A204.1 (cell line): ENCODE measurements at regions not wholly inside any gene's neighbourhood (a gene's known extent, or its start where the extent isn't known, plus 50 kb on each side); places are given as distances from the start of the nearest gene placed in this dataset.
"Not testable (repeated sequence)": the region's sequence is repeated elsewhere in the genome, so short reads cannot be mapped to it uniquely, and the experiment has no call there.

ENCODE experiments used
- FAIRE-seq: peaks from 2 replicates; lab custom pipeline; 2012; peaks lifted over from hg19 to GRCh38; lab: Jason Lieb, UNC

- no peak for FAIRE-seq
These were observed 106.9 kb upstream of the TIAM1 start for GRCh38 chr21:31450980-31451379.

GRCh38 chr21:31449921-31450535 lies 106.0 kb upstream of the TIAM1 start:
- no peak for FAIRE-seq

- FAIRE-seq: no peak
These were observed 104.4 kb upstream of the TIAM1 start for GRCh38 chr21:31448496-31448895.

GRCh38 chr21:31447505-31447904 lies 103.4 kb upstream of the TIAM1 start:
- no peak for FAIRE-seq

GRCh38 chr21:31446226-31446855 lies 102.3 kb upstream of the TIAM1 start:
- FAIRE-seq: no peak

GRCh38 chr21:31445137-31445536 lies 101.1 kb upstream of the TIAM1 start:
- FAIRE-seq: no peak

GRCh38 chr21:31443736-31444521 lies 99.9 kb upstream of the TIAM1 start:
- FAIRE-seq: no peak

GRCh38 chr21:31442339-31442738 lies 98.3 kb upstream of the TIAM1 start:
- no peak for FAIRE-seq

- FAIRE-seq: no peak
These were observed 85.4 kb upstream of the TIAM1 start for GRCh38 chr21:31429506-31429905.

- FAIRE-seq: no peak
These were observed 82.3 kb upstream of the TIAM1 start for GRCh38 chr21:31426235-31426797.

GRCh38 chr21:31425138-31425537 lies 81.1 kb upstream of the TIAM1 start:
- FAIRE-seq: no peak

- FAIRE-seq: no peak
These were observed 80.0 kb upstream of the TIAM1 start for GRCh38 chr21:31424058-31424457.

- FAIRE-seq: no peak
These were observed 76.9 kb upstream of the TIAM1 start for GRCh38 chr21:31420988-31421387.

- FAIRE-seq: no peak
These were observed 76.3 kb upstream of the TIAM1 start for GRCh38 chr21:31420354-31420753.

GRCh38 chr21:31418377-31419001 lies 74.4 kb upstream of the TIAM1 start:
- no peak for FAIRE-seq

- not testable (repeated sequence) for FAIRE-seq
These were observed 73.2 kb upstream of the TIAM1 start for GRCh38 chr21:31417214-31417613.

- FAIRE-seq: no peak
These were observed 72.4 kb upstream of the TIAM1 start for GRCh38 chr21:31416465-31416864.

GRCh38 chr21:31414263-31415000 lies 70.4 kb upstream of the TIAM1 start:
- no peak for FAIRE-seq

GRCh38 chr21:31413698-31414097 lies 69.6 kb upstream of the TIAM1 start:
- no peak for FAIRE-seq

GRCh38 chr21:31410499-31411131 lies 66.6 kb upstream of the TIAM1 start:
- no peak for FAIRE-seq

GRCh38 chr21:31409831-31410487 lies 65.9 kb upstream of the TIAM1 start:
- FAIRE-seq: no peak
